Gastroesophageal sphincter (tissue), 3 donors: ENCODE measurements at regions not wholly inside any gene's neighbourhood (a gene's known extent, or its start where the extent isn't known, plus 50 kb on each side); places are given as distances from the start of the nearest gene placed in this dataset.

Experiments used
- EP300 ChIP-seq: sonication (generic); formaldehyde crosslinking; IDR thresholded peaks from one replicate; pipeline ENCODE4 v1.6.1; 2017; ENCODE audit warnings: antibody characterized with exemption, mild to moderate bottlenecking
- POLR2A ChIP-seq, 2 donors: fragments of 450-650 bp; IDR thresholded peaks; one replicate each; pipeline ENCODE4 v1.6.1; 2017; ENCODE audit warnings: antibody characterized with exemption in 2 of 2, mild to moderate bottlenecking in 2 of 2, moderate library complexity in 1 of 2
- POLR2AphosphoS5 ChIP-seq: sonication (generic); formaldehyde crosslinking; IDR thresholded peaks from one replicate; pipeline ENCODE4 v1.6.1; 2017; ENCODE audit warnings: antibody characterized with exemption
- TF ChIP-seq, protein P1 (sequence below), 4 experiments: fragments of 200-600 bp in 2 of 4; fragments of 450-650 bp in 2 of 4; sonication (generic) in 1 of 4; IDR thresholded peaks; one replicate each; pipeline ENCODE4 v1.5.1; 2017 to 2019; ENCODE audit warnings: antibody characterized with exemption in 4 of 4, mild to moderate bottlenecking in 2 of 4, moderate library complexity in 2 of 4

DNA sequence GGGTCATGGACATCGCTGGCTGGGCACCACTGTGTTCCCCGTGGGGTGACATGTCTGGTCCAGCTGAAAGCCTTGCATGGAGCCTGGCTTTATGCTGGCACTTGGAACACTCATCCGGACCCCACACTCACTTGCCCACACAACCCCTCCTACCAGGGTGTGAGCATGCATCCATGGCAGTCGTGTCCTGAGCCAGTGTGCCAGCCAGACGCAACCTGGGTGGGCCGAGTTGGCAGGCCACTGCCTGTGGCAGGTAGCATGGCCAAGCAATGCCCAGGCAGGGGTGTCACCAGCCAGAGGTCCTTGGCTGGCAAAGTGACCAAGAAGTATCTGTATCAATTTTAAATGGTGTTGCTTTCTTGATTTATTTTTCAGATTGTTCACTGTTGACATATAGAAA is 141.7 kb downstream of the CCDC59 start:
- TF ChIP-seq, protein P1, sequence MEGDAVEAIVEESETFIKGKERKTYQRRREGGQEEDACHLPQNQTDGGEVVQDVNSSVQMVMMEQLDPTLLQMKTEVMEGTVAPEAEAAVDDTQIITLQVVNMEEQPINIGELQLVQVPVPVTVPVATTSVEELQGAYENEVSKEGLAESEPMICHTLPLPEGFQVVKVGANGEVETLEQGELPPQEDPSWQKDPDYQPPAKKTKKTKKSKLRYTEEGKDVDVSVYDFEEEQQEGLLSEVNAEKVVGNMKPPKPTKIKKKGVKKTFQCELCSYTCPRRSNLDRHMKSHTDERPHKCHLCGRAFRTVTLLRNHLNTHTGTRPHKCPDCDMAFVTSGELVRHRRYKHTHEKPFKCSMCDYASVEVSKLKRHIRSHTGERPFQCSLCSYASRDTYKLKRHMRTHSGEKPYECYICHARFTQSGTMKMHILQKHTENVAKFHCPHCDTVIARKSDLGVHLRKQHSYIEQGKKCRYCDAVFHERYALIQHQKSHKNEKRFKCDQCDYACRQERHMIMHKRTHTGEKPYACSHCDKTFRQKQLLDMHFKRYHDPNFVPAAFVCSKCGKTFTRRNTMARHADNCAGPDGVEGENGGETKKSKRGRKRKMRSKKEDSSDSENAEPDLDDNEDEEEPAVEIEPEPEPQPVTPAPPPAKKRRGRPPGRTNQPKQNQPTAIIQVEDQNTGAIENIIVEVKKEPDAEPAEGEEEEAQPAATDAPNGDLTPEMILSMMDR (IDR thresholded peaks at IDR 0.05) = no peak
- TF ChIP-seq POLR2A (IDR thresholded peaks at IDR 0.05) (no peak), EP300 (no peak), POLR2AphosphoS5 (no peak)
